NT2/D1 (cell line): ENCODE measurements at regions not wholly inside any gene's neighbourhood (a gene's known extent, or its start where the extent isn't known, plus 50 kb on each side); places are given as distances from the start of the nearest gene placed in this dataset.

Experiments
- YY1 ChIP-seq: IDR thresholded peaks from 2 replicates; pipeline ENCODE4 v1.6.1; 2011; ENCODE audit not compliant: insufficient read length, insufficient read depth
- ZNF274 ChIP-seq: IDR thresholded peaks from 2 replicates; pipeline ENCODE4 v1.6.1; 2011; ENCODE audit warnings: mild to moderate bottlenecking, low read depth, low read length

- no peak for TF ChIP-seq YY1
- TF ChIP-seq ZNF274 = no peak
These were observed 230.8 kb downstream of the DLEU7 start for GRCh38 chr13:50612717-50613116.
